ENCODE measurements at regions not wholly inside any gene's neighbourhood (a gene's known extent, or its start where the extent isn't known, plus 50 kb on each side); places are given as distances from the start of the nearest gene placed in this dataset.

DNA sequence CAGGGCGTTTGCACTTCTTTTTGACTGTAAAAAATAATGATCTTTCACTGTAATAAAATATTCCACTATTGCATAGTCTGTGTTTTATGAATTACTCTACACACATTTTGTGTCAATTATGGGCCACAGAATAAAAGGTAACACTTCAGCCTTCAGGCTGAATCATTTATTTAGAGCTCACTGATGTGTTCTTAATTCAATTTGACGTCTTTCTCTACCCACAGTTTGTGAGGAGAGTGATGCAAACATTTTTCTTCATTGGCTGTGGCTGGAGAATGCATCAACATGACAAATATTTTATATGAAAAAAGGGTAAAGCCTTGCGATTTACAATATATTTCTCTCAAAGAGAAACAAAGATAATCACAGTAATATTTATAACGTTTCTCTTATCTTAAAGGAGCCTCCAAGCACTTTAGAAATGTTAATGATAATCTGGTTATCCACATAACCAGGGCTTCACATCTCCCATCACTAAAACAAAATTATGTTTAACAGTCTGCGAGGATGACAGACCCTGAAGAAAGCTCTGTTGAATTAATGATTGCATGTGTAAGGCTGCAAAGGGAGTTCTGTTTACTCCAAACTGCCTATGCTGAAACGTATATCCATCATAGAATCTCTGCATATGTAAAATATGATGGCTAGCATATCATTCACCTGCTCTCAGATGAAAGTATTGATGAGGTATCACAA, 951.3 kb downstream of the ZPLD1 start:
- no peak for DNase-seq

DNA sequence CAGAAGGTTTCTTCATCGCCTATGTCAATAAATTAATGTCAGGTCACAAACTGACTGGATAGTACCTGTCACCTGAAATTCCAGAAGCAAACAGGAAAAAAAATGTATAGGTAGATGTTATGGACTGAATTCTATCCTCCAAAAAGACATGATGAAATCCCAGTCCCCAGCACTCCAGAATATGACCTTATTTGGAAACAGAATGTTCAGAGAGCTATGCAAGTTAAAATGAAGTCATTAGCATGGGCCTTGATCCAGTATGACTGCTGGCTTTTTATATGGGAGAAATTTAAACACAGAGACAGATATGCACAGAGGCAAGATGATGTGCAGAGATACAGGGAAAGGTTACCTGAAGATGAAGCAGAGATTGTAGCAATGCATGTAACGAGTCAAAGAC, 953.4 kb downstream of the ZPLD1 start:
- DNase-seq = no peak

DNA sequence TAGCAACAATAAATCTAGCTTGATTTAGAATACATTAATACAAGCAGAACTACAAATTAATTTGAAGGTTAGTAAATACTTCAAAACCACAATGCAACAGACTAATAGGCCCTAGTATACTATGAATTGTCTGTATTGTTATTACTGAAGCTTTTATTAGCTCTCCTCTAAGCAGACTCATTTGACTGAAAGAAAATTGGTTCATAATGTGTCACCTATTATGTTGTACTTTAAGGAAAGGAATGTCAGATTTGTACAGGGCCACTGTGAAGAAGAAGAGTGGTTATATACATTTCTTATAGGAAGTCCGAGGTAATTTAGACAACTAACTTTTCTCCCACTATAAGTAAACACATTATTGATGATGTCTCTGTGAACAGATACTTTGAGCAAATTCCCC, 954.5 kb downstream of the ZPLD1 start:
- DNase-seq = no peak

DNA sequence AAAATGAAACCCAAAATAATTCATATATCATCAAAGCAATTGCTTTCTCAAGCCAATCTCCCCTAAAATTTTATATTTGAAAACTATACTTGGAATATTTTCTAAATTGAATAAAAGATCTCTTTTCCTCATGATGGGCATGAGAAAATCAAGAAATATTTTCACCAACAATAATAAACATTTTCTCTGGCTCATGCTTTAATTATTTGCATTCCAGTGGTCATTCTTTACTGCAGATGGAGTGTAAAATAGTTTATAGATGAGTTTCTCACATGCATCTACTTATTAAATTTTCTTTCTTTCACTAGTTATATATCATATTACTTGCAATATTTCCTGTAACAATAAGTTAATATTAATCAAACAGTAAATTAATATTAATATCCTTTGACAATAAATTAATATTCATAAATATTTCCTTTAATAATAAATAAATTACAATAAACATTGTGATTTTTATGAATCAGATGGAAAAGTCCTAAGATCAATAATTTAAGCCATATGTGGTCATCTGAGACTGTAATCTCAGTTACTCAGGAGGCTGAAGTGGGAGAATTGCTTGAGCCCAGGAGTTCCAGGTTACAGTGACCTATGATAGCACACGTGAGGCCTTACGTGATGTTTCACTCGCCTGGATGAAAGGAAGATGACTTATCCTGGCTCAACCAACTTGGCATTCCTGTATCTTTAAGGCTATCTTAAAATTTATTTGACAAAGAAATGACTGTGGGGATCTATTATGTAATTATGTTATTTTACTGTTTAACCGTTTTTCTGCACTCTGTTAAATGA, 958.8 kb downstream of the ZPLD1 start:
- DNase-seq = no peak

DNA sequence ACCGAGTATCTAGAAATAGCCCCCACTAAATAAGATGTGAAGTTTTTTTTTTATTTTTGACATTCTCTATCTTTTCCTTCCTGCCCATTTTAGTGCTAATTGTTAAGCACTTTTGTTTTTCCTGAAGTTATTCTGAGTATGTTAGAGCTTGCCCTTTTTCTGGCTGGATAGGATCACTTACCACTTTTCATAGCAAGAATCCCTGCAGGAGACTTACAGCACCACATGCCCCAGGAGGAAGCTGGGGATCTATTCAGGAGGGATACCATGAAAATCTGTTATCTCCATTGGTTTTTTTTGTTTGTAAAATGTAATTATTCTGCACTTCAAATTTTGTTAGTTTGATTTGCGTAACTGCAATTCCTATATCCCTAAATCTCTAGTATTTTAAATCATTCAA, 968.4 kb downstream of the ZPLD1 start:
- DNase-seq = no peak

DNA sequence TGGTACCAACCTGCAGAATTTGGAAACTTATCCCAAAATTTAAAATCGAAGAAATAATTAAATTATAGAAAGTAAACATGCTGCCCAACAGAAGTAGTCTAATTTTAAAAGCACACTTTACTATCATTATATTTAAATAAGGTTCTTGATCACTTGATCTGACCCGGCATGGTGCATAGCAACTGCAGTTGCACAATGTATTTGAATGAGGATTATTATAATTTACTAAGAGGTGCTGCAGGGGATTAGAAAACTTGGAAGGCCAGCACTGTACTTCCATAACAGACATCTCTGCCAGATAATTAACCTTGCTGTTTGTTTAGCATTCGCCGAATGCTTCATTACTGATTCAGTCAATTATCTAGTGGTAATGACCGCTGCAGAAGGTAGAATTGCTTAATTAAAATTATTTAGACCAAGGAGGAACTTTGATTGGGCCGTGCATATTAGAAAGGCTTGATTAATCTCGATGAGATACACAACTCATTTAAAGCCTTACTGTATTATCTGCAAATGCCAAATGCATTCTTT, 971.6 kb downstream of the ZPLD1 start:
- DNase-seq = no peak

DNA sequence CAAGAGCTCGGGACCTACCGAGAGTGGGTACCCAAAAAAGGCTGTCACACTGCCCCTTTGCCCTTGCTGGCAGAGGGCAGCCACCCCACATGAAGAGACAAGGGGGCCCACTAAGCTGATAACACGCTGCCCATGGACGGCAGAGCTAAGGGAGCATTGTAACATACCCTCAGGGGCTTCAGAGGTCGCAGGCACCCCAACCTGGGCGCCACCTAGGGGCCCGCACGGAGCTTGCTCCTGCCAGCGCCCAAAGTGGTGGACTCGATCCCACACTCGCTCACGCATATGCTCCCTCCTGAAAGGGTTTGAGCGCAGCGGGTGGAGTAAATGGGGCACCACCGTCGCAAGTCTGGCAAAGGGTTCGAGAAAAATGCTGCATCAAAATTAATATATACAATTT, 975.4 kb downstream of the ZPLD1 start:
- DNase-seq = no peak

DNA sequence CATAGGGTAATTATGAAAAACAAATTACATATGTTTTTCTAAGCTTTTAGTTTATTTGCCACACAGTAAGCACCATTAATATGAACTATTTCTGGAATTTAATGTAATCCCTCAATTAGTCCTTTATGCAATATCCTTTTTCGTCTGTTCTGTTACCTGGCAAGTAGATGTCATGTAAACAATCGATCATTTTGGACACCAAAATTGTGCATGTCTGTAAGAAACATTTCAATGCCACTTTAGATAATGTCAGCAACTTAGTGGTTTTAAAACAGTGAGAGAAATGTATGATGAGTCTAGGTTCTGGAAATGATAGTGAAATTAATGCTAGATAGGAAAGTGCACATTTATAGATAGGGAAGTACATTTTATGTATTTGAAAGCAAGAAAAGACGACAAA, 986.6 kb downstream of the ZPLD1 start:
- no peak for DNase-seq

DNA sequence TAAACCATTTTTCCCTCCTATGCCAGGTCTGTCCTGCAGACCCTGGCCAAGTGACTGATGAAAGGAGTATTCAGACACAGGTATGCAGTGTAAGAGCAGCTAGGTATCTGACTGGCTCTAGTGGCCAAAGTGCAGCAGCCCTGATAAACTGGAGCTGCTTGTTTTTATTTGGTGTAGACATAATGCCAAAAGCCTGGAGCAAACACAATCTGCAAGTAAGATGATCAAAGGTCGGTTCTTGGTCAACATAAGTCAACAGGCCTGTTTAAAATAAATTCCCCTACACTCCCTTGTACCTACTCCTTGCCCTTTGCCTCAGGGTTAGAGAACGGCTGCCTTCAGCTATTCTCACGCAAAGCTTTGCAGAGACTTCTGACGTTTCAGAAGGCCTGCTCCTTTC, 1003.1 kb downstream of the ZPLD1 start:
- DNase-seq = no peak

DNA sequence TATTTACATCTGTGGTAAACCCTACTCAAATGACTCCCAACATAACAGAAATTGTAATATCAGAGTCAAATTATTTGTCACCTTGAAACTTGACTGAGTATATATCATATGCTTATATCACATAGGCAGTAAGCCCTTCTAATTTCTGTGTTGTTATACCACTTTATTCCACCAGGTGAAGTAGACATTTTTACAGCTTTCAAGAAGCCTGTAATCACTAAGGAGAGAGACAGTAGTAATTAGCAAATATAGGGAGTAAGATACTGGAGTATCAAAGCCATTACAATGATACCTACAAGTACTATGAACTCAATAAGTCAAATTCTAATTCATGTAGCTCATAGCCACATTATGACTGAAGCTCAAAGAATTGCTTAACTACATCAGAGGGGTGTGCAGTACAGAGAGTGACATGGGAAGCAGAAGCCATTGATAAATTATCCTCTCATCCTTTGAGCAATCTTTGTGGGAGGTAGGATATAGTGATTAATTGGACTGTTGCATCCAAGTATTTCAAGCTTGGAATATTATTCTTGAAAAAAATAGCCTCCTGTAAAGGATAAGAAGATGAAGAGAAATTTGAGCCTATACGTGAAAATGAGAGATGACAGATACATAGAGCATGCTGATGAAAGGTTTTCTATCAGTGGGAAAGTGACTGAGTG, 1005.9 kb downstream of the ZPLD1 start:
- DNase-seq = no peak

DNA sequence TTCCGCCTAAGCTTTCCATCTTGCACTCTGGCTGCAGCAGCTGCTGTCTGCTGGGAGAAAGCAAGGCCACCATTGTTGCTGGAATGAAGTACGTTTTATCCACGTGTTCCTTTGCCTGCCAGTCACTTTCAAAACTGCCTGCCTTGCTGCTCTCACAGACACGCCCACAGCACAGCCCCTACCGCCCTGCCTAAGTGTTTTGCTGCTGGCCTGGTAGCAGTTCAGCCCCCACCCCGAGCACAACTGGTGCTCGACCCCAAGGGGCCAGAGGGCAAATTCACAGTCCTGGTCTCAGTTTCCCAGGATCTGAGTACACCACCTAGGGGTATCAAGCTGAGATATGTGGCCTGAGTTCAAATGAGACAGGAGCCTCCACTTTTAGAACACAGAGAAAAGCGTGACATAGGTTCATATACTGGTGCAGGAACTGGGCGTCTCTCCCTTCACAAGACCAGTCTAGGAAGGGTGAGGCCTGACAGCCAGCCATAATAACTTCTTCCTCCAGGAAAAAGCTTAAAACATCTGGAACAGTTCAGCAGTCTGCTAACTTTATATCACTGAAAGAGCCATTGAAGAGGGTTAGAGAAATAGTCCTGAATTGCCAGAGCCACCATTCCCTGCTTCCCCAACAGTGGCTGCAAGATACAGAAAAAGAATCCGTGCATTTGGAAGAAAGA, 1012.3 kb downstream of the ZPLD1 start:
- no peak for DNase-seq

DNA sequence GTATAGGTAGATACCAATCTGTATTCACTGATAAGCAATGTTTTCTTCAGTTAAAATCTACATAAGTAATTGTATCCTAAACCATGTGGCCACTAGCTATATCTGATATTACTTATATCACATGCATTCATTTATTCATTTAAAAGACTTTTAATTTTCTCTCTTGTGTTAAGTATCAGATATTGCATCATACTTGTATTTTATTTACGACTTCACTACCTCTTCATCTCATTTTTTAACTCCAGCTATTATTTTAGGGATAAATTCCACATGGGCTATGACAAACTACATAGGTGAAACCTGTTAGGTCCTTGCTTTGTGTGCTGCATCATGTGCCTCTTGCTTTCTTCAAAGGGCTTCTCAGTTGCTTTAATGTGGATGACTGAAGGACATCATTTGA, 1018.3 kb downstream of the ZPLD1 start:
- no peak for DNase-seq

DNA sequence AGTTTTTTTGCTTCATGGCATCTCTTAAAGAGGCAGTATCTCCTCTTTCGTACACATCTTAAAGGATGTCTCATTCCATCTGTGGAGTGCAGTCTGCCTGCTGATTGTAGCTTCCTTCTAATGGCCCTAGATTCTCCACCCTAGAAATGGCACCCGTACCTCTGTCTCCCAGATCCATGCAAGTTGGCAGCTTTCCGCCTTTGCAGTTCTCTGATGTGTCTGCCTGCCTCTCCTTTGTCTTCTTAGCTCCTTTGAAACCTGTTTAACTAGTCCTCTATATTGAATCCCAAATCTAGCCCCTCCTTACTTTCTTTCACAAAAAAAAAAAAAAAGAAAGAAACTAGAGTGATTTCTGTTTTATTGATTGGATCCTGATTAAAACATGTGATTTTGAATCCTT, 1025.0 kb downstream of the ZPLD1 start:
- DNase-seq = no peak

DNA sequence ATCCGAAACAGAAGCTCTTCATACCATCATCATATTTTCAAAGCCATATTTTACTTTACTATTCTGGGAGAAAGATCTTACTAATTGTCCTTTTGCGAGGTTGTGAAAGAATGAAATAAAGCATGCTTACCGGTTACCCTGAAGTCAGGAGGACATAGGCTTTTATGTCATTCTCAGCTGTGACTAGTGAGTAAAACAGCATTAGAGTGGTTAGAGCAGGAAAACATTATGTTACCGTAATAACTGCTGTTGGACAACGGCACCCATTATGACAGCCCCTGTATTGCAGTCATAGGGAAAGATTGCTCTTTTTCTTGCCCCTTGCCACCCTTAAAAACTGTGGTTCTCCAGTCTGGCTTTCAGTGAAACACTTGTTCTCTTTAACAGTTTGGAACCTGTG, 1035.7 kb downstream of the ZPLD1 start:
- DNase-seq = no peak

DNA sequence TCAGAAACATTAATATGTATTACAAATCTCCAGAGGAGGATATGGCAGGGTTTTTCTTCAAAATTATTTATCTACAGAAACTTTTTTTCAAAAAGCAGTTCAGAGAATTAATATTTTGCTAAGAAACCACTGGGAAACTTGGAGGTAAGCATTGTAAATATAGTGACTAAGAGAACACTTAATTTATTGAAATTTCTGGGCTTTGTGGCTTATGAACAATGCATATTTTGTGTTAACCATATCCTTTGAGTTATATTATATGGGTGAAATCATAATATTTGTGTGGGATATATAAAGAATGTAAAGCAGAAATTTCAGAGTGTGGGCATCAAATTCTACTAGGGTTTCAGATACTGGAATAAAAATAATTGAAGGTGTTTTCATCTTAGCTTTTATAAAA, 1059.2 kb downstream of the ZPLD1 start:
- no peak for DNase-seq

DNA sequence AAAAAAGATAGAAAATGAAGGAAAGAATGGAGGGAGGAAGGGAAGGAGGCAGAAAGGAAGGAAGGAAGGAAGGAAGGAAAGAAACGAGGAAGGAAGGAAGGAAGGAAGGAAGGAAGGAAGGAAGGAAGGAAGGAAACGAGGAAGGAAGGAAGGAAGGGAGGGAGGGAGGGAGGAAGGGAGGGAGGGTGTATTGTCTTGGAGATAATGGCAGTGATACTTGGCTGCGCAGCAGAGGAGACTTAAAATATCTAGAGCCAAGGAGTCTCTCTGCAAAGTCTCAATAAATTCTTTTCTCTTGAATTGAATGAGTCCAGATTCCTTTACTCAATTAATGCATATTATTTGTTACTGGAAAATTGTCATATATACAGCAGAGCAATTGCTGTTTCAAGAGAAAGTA, 1059.7 kb downstream of the ZPLD1 start:
- no peak for DNase-seq

DNA sequence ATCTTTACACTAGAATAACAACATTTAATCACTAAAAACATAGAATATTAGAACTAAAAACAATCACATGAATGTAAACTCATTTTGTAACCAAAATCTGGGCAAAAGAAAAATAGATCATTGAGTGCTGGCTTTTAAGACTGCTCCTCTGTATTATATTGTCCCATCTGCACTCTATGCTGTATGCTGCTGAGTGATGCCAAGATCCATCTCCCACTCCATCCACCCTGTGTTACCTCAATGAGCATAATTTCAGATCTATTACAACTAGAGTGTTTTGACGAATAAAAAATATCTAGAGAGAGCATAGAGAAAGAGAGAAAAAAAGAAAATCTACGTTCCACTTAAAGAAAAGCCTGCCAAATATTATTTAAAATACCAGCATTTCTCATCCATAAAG, 1060.4 kb downstream of the ZPLD1 start:
- no peak for DNase-seq

DNA sequence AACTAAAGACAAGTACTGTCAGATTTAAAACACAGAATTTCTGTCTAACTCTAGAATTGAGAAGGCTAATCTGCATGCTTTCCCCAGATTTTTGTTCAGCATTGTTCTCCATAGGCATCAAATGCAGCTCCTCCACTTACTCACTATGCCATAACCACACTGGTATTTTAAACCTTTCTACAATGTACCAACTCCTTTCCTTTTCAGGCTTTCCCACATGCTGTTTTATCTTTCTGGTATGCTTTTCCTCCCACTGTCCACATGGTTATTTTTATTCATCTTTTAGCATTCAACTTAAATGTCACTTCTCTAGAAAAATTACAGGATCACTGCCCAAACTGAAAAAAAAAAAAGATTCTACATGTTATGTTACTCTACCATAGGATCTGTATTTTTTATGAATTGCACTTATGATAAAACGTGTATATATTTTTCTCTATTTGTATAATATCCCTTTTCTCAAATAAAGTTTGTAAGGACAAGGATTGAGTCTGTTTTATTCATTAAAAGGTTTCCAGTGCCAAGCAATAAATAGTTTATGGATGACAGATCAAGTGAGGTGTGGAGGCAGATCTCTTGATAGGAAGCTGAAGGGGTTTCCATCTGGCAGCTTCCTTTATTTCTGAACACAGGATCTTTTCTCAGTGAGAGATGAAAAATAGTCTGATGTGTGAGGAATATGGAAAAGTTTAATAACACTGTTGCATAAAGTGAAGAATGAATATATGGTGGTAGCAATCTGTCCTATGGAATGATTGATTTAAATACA, 1064.5 kb downstream of the ZPLD1 start:
- DNase-seq = no peak

DNA sequence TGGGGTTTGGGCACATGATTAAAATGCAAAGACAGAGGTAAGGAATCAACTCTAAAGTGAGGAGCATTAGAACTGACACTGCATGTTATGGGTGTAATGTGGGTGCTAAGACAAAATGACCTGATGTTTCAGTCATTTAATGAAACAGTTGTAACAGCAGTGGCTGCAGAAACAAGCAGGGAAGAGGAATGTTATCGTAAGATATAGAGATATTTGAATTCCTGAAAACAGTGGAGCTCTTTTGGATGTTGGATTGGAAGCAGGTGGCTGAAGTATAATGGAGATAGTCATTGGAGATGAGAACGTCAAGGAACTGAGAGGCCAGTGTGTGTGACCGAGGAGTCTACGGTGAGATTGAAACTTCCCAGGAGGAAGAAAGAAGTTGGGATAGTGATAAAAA, 1065.2 kb downstream of the ZPLD1 start:
- no peak for DNase-seq

DNA sequence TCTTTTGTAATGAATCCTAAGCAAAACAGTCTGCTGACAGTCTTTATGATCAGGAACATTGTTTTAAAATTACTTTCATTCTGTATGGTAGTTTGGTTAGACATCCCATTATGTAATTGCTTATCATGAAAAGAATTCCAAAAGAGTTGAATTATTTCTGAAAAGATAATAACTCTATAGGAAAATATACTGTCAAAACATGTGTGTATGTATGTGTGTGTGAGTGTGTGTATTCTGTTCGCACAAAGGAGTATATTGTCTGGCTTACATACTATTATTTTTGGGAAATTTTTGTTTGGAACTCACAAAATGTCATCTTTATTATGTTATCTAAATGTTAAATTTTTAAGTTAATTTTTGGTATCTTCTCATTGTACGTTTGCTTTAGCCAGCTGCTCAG, 1075.9 kb downstream of the ZPLD1 start:
- DNase-seq = no peak

DNA sequence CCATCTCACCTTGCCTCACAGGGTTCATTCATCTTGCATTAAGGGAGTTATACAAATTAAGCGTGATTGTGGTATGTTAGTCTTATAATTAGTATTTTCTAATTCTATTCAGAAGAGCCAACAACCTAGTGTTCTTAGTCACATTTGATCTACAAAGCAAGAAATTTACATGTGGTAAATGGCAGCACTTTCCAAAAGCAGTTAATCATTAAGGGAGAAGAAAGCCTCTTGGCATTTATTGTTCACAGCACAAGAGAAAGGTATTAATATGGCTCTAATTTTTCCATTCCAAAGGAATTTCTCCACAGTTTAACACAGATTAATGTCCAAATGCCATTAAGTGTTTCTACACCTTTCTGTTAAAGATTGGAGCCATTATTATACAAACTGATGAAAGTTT, 1077.1 kb downstream of the ZPLD1 start:
- DNase-seq = no peak

DNA sequence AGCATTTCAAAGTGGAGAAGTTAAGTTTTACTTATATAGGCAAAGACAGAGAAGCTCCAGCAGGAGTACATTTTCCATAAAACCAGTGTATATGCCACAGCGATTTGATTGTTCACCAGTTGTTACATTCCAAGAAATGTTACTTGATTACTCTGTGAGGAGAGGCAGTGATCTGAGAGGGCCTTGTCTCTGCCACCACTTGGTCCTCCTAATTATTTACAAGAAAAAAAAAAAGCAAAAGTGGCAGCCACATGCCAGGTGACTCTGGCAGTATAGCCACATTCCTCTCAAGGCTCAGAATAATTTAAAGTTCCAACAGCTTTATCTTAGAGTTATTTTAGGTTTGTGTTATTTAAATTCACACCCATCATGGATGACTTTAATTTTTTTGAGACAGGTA, 1077.8 kb downstream of the ZPLD1 start:
- DNase-seq = no peak

DNA sequence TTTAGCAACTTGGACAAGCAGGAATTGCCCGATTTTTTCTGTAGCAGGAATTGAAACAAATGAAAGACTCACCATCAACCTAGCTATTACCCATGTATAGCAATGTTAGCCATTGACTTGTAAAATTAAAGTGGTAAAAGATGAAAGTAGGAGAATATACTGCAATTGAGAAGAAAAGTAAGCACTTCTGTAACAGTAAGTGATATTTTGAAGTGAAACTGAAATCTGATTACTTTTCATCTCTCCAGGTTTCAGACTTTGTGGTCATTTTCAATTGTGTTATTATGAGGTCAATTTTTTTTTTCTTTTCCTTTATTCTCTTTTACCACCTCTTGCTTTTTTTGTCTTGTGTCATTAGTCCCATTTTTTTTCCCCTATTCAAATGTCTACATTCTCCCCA, 1078.2 kb downstream of the ZPLD1 start:
- DNase-seq = no peak

All from CD4-positive, alpha-beta T cell treated with Interleukin-17A for 1 hour (primary cell).